GM06990 (cell line): ENCODE measurements at regions not wholly inside any gene's neighbourhood (a gene's known extent, or its start where the extent isn't known, plus 50 kb on each side); places are given as distances from the start of the nearest gene placed in this dataset.

ENCODE experiments used
- DNase-seq: peaks from one replicate; pipeline ENCODE4 v3.0.0-alpha.2; 2011; ENCODE audit not compliant: insufficient read length; ENCODE audit errors: extremely low read depth
- H3K27me3 ChIP-seq: replicated peaks from 2 replicates; pipeline ENCODE4 v1.6.0; 2011; ENCODE audit warnings: low read length; ENCODE audit not compliant: control insufficient read depth, insufficient read depth
- H3K36me3 ChIP-seq: 2 replicates; pipeline ENCODE4 v1.5.1; 2011; ENCODE audit warnings: low read length; ENCODE audit not compliant: control insufficient read depth, insufficient read depth
- H3K4me3 ChIP-seq: replicated peaks from 2 replicates; pipeline ENCODE4 v1.5.1; 2011; ENCODE audit warnings: low read depth, mild to moderate bottlenecking, control low read depth, low read length
- TF ChIP-seq, protein P1 (sequence below): IDR thresholded peaks from 2 replicates; pipeline ENCODE4 v1.5.1; 2011; ENCODE audit warnings: low read length, control low read depth, mild to moderate bottlenecking, inconsistent platforms; ENCODE audit not compliant: insufficient read depth, poor library complexity, severe bottlenecking

DNA sequence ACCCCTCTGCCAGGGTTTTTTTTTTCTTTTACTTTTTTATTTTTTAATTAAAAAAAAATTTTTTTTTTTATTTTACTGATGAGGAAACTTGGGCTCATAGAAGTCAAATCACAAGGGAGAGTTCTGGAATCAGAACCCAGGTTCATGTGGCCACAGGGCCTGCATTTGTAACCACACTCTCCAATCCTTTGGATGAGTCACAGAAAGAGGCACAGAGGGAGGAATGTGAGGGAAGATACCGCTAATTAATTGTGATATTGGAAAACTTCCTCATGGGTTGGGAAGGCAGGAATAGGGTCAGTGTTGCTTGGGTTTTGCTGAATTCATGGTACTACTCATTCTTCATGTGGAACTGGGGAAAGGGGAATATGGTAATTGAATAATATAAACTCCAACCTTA is 132.9 kb upstream of the SLC6A11 start:
- DNase-seq: no peak
- no peak overlapping the region for H3K4me3 ChIP-seq
- no peaks in the 10 kb centered on the region for H3K27me3 ChIP-seq
- TF ChIP-seq, protein P1, sequence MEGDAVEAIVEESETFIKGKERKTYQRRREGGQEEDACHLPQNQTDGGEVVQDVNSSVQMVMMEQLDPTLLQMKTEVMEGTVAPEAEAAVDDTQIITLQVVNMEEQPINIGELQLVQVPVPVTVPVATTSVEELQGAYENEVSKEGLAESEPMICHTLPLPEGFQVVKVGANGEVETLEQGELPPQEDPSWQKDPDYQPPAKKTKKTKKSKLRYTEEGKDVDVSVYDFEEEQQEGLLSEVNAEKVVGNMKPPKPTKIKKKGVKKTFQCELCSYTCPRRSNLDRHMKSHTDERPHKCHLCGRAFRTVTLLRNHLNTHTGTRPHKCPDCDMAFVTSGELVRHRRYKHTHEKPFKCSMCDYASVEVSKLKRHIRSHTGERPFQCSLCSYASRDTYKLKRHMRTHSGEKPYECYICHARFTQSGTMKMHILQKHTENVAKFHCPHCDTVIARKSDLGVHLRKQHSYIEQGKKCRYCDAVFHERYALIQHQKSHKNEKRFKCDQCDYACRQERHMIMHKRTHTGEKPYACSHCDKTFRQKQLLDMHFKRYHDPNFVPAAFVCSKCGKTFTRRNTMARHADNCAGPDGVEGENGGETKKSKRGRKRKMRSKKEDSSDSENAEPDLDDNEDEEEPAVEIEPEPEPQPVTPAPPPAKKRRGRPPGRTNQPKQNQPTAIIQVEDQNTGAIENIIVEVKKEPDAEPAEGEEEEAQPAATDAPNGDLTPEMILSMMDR: no peak
- H3K36me3 ChIP-seq: no peaks in the 10 kb centered on the region

DNA sequence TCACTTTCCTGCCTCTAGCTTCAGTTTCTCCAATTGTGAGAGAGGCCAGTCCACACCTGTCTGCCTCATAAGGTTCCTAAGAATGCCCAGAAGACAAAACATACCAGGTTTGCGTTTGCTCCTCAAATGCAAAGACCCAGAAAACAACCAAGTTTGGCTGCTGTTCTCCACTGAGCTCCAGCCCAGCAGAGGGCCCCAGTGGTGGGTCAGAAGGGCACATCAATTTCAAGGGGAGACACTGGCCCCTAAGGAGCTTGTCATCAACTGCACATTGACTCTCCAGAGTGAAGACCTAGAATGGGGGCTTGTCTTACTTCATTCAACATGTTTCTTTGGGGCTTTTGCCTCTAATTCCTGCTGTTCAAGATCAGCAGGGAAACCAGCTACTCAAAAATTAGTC is 127.9 kb upstream of the SLC6A11 start:
- no peak overlapping the region for H3K4me3 ChIP-seq
- TF ChIP-seq, protein P1: peak; percentile 33
- DNase-seq: no peak
- H3K36me3 ChIP-seq: no peaks in the 10 kb centered on the region
- no peaks in the 10 kb centered on the region; the same call in 1 of the 2 replicates for H3K27me3 ChIP-seq

DNA sequence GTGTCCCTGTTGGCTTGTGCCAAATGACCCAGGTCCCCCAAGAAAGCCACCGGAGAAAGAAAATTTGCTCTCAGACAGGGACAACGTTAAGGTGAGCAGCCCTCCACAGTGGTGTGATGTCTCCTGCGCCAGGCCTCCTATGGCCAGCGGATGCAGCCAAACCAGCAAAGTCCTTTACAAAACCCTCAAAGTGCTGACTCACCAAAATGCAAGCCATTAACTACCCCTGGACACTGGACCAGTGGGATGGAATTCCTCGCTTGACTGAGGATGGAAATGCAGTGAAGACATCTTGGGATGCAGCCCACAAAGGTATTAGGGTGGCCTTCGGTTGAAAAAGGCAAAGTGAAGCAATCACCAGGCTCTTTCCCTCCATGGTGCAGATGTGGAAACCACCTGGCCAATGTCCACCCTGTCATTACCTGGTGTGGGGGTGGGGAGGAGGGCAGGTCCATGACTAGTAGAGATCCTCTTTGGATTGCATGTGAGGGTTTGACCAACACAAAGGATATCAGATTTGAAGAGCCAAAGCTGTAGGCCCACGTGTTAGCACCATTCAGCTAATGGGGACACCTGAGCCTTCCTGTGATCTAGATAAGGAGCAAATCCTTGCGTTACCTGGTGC is 127.4 kb upstream of the SLC6A11 start:
- H3K4me3 ChIP-seq: no peak overlapping the region

DNA sequence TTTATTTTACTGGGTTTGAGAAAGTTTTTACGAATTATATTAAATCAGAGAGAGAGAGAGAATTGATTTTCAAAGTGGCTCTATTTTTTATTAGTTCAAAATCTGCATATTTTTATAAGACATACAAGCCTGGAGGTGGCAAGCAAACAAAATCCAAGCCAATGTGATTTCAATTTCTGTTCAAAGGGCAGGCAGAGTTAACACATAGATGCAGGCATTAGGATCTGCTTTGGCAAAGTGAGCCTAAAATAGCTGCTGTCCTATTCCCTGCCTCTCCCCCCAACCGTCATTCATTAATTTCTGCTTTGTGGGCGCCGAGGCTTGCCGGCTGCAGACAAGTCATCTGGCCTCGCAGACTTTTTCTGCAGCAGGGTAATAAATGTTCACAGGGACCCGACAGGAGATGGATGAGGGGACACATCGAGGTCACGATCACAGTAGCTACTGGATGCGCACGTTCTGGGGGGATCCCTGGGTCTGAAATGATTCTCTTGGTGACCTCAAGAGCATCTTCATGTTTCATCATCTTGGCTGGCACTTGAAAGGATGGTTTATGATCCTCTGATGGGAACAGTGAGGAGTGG is 123.9 kb upstream of the SLC6A11 start:
- DNase-seq: no peak
- Histone ChIP-seq H3K27me3 (no peaks in the 10 kb centered on the region; the same call in 1 of the 2 replicates), H3K36me3 (no peaks in the 10 kb centered on the region), H3K4me3 (no peak overlapping the region)
- TF ChIP-seq, protein P1: no peak

More for the DNA sequence above, 127.4 kb upstream of the SLC6A11 start:
- Histone ChIP-seq H3K27me3 (no peaks in the 10 kb centered on the region; the same call in 1 of the 2 replicates), H3K36me3 (no peaks in the 10 kb centered on the region)
- DNase-seq: no peak
- TF ChIP-seq, protein P1: no peak

DNA sequence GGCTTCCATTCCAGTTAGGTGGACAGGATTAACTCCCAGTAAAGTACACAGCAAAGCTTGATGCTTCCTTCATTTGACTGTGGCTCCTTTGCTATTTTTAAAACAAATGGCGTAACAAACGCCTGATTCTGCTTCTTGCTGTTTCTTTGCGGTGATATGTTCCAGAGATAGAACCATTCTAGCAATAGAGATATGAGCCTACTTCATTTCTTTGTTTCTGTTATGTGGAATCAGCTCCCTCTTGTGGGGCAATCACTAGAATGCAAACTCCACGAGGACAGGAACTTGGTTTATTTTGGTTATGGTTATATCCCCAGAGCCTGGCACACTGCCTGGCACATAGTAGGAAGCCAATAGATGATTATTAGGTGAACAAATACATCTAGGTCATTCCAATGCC is 122.6 kb upstream of the SLC6A11 start:
- H3K27me3 ChIP-seq: no peaks in the 10 kb centered on the region; the same call in 1 of the 2 replicates
- TF ChIP-seq, protein P1: peak; percentile 20
- DNase-seq: no peak
- no peak overlapping the region for H3K4me3 ChIP-seq
- H3K36me3 ChIP-seq: no peaks in the 10 kb centered on the region
